ENCODE measurements at regions not wholly inside any gene's neighbourhood (a gene's known extent, or its start where the extent isn't known, plus 50 kb on each side); places are given as distances from the start of the nearest gene placed in this dataset.

GRCh38 chr18:37663446-37663845, 97.8 kb upstream of the CELF4 start:
- no peak for DNase-seq

- DNase-seq, result peak in 1 of 2 experiments; percentile 50
These were observed 97.1 kb upstream of the CELF4 start for GRCh38 chr18:37662546-37663339.

- no peak for DNase-seq
These were observed 96.5 kb upstream of the CELF4 start for GRCh38 chr18:37662099-37662498.

- DNase-seq, result no peak
These were observed 95.9 kb upstream of the CELF4 start for GRCh38 chr18:37661478-37661877.

- no peak for DNase-seq
These were observed 95.5 kb upstream of the CELF4 start for GRCh38 chr18:37661061-37661460.

GRCh38 chr18:37660658-37661057, 95.1 kb upstream of the CELF4 start:
- no peak for DNase-seq

- DNase-seq, result peak in 1 of 2 experiments; percentile 20
These were observed 94.3 kb upstream of the CELF4 start for GRCh38 chr18:37659906-37660305.

- DNase-seq, result no peak
These were observed 93.3 kb upstream of the CELF4 start for GRCh38 chr18:37658894-37659293.

GRCh38 chr18:37657493-37657892, 91.9 kb upstream of the CELF4 start:
- no peak for DNase-seq

- no peak for DNase-seq
These were observed 89.3 kb upstream of the CELF4 start for GRCh38 chr18:37654731-37655369.

- no peak for DNase-seq
These were observed 88.4 kb upstream of the CELF4 start for GRCh38 chr18:37654034-37654433.

- no peak for DNase-seq
These were observed 88.0 kb upstream of the CELF4 start for GRCh38 chr18:37653618-37654017.

- no peak for DNase-seq
These were observed 84.3 kb upstream of the CELF4 start for GRCh38 chr18:37649930-37650329.

- DNase-seq, result no peak
These were observed 83.8 kb upstream of the CELF4 start for GRCh38 chr18:37649416-37649815.

- no peak for DNase-seq
These were observed 76.0 kb upstream of the CELF4 start for GRCh38 chr18:37641573-37641972.

GRCh38 chr18:37640504-37640903, 74.9 kb upstream of the CELF4 start:
- no peak for DNase-seq

- no peak for DNase-seq
These were observed 74.2 kb upstream of the CELF4 start for GRCh38 chr18:37639846-37640245.

GRCh38 chr18:37637478-37637850, 71.9 kb upstream of the CELF4 start:
- no peak for DNase-seq

GRCh38 chr18:37636831-37637477, 71.4 kb upstream of the CELF4 start:
- DNase-seq, result no peak

- peak; percentile 67 to 80 for DNase-seq
These were observed 68.9 kb upstream of the CELF4 start for GRCh38 chr18:37634516-37634915.

- no peak for DNase-seq
These were observed 65.8 kb upstream of the CELF4 start for GRCh38 chr18:37631422-37631821.

GRCh38 chr18:37630334-37630733, 64.7 kb upstream of the CELF4 start:
- DNase-seq, result no peak

- DNase-seq, result no peak
These were observed 63.0 kb upstream of the CELF4 start for GRCh38 chr18:37628470-37629220.
